ENCODE measurements at regions not wholly inside any gene's neighbourhood (a gene's known extent, or its start where the extent isn't known, plus 50 kb on each side); places are given as distances from the start of the nearest gene placed in this dataset.

- DNase-seq (ENCODE audit: low read depth, low spot score), result no peak
Observed at GRCh38 chr2:181376442-181376841, 80.7 kb upstream of the ITGA4 start.

DNA sequence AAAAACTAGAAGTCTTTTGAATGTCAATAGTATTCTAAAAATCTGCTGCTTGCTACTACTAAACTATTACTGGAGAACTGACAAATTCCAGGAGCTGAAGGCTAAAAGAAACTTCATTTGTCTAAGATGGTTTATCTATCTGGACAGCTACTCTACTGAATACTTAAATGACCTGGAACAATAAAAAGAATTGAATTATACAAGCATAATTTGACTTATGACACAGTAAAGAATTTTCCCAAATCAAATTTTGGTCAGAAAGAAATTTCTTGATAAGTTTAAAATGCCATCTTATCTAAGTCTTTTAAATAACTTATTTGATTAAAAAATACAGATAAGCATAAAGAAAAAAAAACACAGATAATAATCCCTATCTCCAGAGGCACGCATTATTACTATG lies 80.2 kb upstream of the ITGA4 start:
- no peak for DNase-seq (ENCODE audit: low read depth, low spot score)

DNA sequence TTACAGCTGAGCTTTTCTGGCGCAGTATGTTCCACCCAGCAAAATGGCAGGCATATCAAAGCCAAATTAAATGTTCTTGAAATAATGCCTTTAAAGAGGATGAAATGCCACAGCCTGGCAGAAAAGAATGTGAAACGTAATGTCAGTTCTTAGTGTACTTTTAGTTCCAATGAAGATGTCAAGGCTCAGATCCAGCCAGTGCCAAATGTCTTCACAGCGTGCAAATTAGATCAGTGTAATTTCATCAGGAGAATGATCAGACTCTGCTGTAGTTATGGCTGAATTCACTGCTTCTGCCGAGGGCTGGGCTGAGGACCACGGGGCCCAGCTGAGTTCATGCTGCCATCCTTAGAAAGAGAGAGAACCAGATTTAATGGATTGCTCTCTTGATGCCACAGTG lies 78.7 kb upstream of the ITGA4 start:
- DNase-seq (ENCODE audit: low read depth, low spot score), result no peak

DNA sequence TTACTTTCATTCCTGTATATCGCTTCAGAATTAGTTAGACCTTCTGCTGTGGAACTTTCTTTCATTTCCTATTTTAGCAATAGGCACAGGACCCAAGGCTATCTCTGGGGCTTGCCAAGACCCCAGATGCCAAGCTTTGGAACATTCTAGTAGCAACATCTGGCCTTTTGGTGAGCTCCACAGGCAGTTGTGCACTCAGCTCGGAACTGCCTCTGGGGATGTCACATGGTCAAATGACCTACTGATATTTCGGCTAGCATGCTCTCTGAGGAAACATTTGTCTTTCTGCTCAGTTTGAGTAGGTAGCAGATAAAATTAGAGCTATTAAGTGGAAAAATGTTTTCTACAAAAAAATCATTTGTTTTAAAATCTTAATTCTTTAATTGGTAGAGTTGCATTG lies 76.6 kb upstream of the ITGA4 start:
- DNase-seq (ENCODE audit: low read depth, low spot score), result no peak

DNA sequence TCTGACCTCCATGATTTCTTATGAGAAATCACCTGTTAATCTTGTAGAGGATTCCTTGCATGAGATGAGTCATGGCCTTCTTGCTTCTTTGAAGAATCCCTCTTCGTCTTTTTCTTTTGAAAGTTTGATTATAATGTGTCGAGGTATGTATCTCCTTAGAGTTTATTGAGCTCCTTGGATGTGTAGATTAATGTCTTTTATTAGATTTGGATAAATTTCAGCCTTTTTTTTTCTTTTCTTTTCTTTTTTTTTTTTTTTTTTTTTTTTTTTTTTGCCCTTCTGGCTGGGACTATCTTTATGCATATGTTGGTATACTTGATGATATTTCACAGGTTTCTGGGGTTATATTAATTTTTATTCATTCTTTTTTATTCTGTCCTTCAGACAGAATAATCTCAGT lies 72.3 kb upstream of the ITGA4 start:
- no peak for DNase-seq (ENCODE audit: low read depth, low spot score)

DNA sequence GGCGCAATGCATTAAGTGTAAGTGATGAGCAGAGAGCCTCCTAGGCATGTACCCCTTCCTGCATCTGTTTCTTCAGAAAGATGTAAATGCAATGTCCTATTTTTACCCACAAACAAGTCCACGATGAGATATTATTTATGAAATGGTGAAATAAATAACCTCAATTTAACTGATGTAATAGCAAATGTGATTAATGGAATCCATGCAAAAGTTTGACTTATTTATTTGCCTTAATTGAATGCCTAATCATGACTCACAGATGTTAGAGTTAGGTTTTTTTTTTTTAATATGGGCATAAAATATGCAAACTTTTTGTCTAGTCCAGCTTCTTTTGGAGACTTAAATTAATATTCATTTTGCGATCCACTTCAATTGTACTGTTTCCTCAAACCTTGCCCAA lies 67.7 kb upstream of the ITGA4 start:
- no peak for DNase-seq (ENCODE audit: low read depth, low spot score)

DNA sequence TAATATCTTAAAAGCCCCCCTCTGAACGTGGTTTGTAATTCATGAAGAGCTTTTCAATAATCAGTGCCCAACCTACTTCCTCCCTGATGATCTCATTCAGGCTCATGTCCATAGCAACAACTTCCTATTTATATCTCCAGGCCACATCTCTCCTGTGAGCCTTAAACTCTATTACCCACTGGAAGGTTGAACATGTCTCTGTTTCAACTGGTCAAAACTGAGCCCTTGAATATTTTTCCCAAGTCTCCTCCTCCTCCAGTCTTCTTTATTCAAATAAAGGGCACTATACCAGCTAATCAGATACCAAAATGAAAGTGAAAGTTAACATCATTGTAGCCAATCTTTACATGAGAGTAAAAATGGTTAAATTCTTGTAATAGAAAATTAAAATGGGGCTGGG lies 63.7 kb upstream of the ITGA4 start:
- peak; percentile 35 for DNase-seq (ENCODE audit: low read depth, low spot score)

DNA sequence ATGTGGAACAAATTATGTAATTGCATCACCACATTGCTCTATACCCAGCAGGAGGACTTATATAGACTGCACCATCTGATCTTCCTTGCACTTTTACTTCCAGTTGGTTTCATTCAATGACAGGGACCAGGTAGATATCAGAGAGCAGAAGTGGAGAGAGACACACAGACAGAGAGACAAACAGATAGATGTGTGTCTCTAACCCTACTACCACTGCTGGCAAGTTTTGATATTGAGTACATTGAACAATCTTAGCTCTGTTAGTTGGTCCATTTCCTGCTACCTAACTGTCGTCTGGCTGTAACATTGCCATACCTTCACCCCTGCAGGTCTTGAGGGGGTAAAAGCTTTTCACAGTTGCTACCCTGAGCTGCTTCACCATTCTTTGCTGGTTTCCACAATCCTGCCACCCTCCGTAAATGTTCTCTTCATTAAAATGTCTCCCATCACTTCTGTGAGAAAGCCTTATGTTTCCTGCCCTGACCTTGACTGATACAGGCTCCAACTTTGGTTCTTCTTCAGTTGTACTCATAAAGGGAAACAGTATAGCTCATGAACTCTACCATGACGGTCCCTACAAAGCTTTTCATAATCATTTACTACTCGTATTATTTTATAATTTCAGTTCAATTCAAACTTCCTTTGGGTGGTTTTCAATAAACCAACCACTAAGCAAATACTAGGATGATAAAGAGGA lies 62.3 kb upstream of the ITGA4 start:
- no peak for DNase-seq (ENCODE audit: low read depth, low spot score)

DNA sequence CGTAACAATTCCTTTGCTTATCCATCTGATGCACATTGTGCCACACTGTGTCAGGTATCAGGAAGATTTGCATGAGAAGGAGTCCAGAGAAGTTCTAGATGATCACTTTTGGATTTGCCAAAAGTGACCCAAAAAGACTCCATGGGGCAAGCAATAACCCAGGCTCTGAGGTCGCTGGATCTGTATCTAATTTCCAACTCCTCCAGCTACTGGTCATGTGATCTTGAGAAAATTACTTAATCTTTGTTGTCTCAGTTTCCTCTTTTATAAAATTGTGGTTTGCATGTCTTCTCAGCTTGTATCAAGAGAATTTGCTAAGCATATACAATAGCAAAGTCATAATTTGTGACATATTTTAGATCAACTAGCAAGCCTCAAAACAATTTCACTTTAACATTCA lies 61.3 kb upstream of the ITGA4 start:
- DNase-seq (ENCODE audit: low read depth, low spot score), result no peak

DNA sequence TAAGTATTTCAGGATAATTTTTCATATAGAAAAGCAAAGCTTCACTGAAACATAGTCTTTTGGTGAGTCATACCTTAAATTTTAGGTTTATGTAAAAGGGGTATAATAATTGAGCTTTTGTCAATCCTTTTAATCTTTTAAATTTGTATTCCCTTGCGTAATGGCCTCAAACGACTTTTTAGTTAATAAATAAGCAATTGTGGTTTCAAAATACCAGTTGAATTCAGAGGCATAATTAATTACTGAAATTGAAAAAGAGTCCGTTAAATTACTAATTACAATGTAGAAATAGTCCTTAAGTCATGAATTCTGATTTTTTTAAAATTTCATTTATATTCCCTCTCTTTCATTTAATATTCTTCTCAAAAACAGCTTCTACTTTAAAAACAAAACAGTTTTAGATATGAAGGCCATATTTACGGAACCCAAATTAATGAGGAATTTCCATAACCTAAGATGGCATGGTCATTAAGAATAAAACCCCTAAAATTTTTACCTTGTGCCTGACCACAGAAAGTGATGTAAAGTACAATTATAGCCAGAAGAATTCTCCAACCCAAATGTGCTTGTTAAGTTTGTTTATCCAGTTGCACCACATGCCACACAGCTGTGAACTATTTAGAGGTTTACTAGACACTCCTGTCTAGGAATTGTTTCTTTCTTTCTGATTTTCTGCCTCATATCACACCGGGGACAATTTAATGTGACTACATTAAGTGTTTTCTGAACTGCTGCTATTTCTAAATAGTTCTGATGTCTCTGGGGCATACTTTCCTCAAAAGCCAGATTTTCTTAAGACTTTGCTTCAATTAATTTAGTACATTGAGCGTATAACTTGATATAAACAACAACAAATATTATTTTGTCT lies 60.7 kb upstream of the ITGA4 start:
- DNase-seq (ENCODE audit: low read depth, low spot score), result no peak

GRCh38 chr2:181397331-181397730 lies 59.9 kb upstream of the ITGA4 start:
- DNase-seq (ENCODE audit: low read depth, low spot score), result no peak

- no peak for DNase-seq (ENCODE audit: low read depth, low spot score)
Observed at GRCh38 chr2:181398000-181398399, 59.2 kb upstream of the ITGA4 start.

DNA sequence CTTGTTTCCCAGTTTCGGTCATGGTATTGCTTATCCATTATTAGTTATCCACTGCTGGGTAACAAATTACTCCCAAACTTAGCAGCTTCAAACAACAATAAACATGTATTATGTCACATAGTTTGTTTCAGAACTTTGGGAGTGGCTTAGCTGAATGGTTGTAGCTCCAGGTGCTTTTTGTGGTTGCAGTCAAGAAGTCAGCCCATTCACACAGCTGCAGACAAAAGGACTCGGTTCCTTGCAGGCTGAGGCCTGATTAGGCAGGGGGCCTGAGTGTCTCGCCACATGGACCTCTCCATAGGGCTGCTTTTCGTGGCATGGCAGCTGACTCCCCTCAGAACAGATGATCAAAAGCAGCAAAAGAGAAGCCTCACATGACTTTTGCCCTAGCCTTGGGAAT lies 58.2 kb upstream of the ITGA4 start:
- no peak for DNase-seq (ENCODE audit: low read depth, low spot score)

DNA sequence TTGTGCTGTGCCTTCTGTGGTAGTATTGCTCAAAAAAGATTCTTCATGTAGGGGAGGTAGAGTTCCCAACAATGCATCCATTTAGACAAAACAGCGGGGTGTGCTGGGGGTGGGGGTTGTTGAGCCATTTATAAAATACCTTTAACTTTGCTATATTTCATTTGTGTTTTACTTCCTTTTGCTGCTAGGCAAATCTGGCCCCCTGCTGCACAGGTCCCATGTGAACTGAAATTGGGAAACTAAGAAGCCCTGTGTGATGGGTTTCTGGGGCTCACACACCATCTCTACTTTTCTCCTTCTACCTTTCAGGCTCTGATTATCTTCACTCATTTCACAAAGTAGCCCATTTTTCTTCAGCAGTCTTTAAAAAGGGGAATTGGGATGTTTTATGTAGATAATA lies 52.7 kb upstream of the ITGA4 start:
- no peak for DNase-seq (ENCODE audit: low read depth, low spot score)

GRCh38 chr2:181407171-181407570 lies 50.0 kb upstream of the ITGA4 start:
- no peak for DNase-seq (ENCODE audit: low read depth, low spot score)

Data from pulmonary artery endothelial cell (primary cell).